Astrocyte (in vitro differentiated cells and primary cell): ENCODE measurements at regions not wholly inside any gene's neighbourhood (a gene's known extent, or its start where the extent isn't known, plus 50 kb on each side); places are given as distances from the start of the nearest gene placed in this dataset.

Experiments
- CTCF ChIP-seq: IDR thresholded peaks from 2 replicates; pipeline ENCODE4 v1.5.1; 2011; ENCODE audit warnings: low read depth, mild to moderate bottlenecking, inconsistent platforms, low read length, moderate library complexity; ENCODE audit not compliant: insufficient read depth
- EZH2 ChIP-seq: IDR thresholded peaks from 2 replicates; pipeline ENCODE4 v1.6.1; 2012; ENCODE audit warnings: mild to moderate bottlenecking, low read length, inconsistent platforms; ENCODE audit not compliant: insufficient read depth

- no peak for TF ChIP-seq CTCF
- TF ChIP-seq EZH2: no peak
Observed at GRCh38 chr9:80592413-80592812, 1020.6 kb downstream of the TLE4 start.
